Choroid plexus epithelial cell (primary cell): ENCODE measurements at regions not wholly inside any gene's neighbourhood (a gene's known extent, or its start where the extent isn't known, plus 50 kb on each side); places are given as distances from the start of the nearest gene placed in this dataset.

Experiments
- DNase-seq: peaks from one replicate; pipeline ENCODE4 v3.0.0-alpha.2; 2010; ENCODE audit warnings: low read depth
- H3K4me3 ChIP-seq: 2 replicates; pipeline ENCODE4 v1.5.1; 2011; ENCODE audit warnings: low read depth, mild to moderate bottlenecking, control low read depth, low read length, moderate library complexity
- CTCF ChIP-seq: conservative IDR thresholded peaks from 2 replicates; pipeline ENCODE4 v1.5.1; 2011; ENCODE audit warnings: low read depth, mild to moderate bottlenecking, control low read depth, inconsistent platforms, low read length, moderate library complexity

- DNase-seq, result peak; percentile 1
- no peak for TF ChIP-seq CTCF
- H3K4me3 ChIP-seq, result no peak overlapping the region
Observed at GRCh38 chr2:123040506-123040905, 984.6 kb upstream of the CNTNAP5 start.

DNA sequence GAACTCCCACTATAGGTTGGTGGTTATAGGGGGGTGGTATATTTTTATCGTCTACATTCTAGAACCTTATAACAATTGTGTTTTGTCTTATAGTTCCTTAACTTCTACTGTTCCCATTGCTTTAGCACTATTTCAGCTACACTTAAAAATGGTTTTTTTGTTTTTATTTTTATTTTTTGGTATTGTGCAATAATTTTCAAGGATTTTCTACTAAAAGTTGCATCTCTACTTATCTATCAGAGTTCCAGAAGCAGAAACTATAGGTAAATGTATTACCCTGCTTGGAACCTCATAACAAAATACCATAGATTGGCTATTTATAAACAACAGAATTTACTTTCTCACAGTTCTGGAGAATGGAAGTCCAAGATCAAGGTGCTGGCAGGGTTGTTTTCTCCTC is 981.6 kb upstream of the CNTNAP5 start:
- H3K4me3 ChIP-seq, result no peak overlapping the region
- TF ChIP-seq CTCF, result no peak
- no peak for DNase-seq

DNA sequence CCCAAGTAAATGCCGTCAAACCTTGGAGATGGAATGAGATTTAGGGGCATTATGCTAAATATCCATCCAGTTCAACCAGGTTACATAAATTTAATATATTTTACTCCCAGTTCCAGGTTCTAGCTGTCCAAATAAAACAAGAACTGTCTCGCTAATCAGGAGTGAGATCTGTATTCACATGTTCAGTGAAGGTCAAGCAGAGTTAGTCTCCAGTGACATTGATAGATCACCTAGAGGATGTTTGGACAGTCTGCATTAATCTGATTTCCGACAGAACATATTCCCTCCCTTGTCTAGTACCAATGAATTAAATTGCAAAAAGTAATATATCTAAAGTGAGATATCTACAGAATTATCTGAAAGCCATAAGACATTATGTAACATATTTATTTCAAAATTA is 979.4 kb upstream of the CNTNAP5 start:
- no peak for TF ChIP-seq CTCF
- no peak overlapping the region for H3K4me3 ChIP-seq
- no peak for DNase-seq

DNA sequence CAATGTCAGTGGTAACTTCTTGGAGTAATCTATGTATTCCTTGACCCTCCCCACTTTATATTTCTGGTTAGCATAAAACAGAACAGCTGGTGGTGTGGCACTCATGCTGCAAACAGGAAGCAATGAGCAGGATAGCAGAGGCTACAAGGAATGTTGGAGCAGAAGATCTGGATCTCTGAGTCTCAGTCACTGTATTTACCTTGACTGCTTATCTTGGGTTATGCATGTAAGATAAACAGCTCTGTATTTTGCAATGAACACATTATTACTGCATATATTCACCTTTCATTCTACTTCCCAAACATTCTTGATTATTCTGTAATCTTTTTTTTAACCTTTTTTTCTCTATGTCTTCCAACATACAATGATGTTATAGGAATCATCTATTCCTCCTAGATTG is 977.9 kb upstream of the CNTNAP5 start:
- H3K4me3 ChIP-seq, result no peak overlapping the region
- DNase-seq, result no peak
- no peak for TF ChIP-seq CTCF

GRCh38 chr2:123051136-123051535 is 974.0 kb upstream of the CNTNAP5 start:
- DNase-seq, result peak; percentile 5
- no peak overlapping the region for H3K4me3 ChIP-seq
- TF ChIP-seq CTCF, result no peak

GRCh38 chr2:123061534-123061933 is 963.6 kb upstream of the CNTNAP5 start:
- H3K4me3 ChIP-seq, result no peak overlapping the region
- DNase-seq, result no peak
- no peak for TF ChIP-seq CTCF

- no peak overlapping the region for H3K4me3 ChIP-seq
- no peak for TF ChIP-seq CTCF
- DNase-seq, result peak; percentile 46
Observed at GRCh38 chr2:123073371-123073770, 951.7 kb upstream of the CNTNAP5 start.
